C4-2B (cell line): ENCODE measurements at regions not wholly inside any gene's neighbourhood (a gene's known extent, or its start where the extent isn't known, plus 50 kb on each side); places are given as distances from the start of the nearest gene placed in this dataset.
"Not testable (repeated sequence)": the region's sequence is repeated elsewhere in the genome, so short reads cannot be mapped to it uniquely, and the experiment has no call there.

Experiments
- ZFX ChIP-seq: fragments of 450-650 bp; IDR thresholded peaks from 2 replicates; pipeline ENCODE4 v1.6.1; 2017
- TF ChIP-seq, protein P1 (sequence below): fragments of 450-650 bp; conservative IDR thresholded peaks from 2 replicates; pipeline ENCODE4 v1.5.1; 2017; ENCODE audit warnings: mild to moderate bottlenecking

DNA sequence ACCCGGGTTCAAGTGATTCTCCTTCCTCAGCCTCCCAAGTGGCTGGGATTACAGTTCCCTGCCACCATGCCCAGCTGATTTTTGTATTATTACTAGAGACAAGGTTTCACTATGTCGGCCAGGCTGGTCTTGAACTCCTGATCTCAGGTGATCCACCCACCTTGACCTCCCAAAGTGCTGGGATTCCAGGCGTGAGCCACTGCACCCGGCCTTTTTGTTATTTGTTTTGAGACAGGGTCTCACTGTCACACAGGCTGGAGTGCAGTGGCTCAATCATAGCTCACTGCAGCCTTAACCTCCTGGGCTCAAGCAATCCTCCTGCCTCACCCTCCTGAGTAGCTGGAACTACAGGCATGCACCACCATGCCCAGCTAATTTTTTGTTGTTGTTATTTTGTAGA, 104.8 kb upstream of the CARD11 start:
- TF ChIP-seq, protein P1, sequence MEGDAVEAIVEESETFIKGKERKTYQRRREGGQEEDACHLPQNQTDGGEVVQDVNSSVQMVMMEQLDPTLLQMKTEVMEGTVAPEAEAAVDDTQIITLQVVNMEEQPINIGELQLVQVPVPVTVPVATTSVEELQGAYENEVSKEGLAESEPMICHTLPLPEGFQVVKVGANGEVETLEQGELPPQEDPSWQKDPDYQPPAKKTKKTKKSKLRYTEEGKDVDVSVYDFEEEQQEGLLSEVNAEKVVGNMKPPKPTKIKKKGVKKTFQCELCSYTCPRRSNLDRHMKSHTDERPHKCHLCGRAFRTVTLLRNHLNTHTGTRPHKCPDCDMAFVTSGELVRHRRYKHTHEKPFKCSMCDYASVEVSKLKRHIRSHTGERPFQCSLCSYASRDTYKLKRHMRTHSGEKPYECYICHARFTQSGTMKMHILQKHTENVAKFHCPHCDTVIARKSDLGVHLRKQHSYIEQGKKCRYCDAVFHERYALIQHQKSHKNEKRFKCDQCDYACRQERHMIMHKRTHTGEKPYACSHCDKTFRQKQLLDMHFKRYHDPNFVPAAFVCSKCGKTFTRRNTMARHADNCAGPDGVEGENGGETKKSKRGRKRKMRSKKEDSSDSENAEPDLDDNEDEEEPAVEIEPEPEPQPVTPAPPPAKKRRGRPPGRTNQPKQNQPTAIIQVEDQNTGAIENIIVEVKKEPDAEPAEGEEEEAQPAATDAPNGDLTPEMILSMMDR, result not testable (repeated sequence)
- not testable (repeated sequence) for TF ChIP-seq ZFX
